ENCODE measurements at regions not wholly inside any gene's neighbourhood (a gene's known extent, or its start where the extent isn't known, plus 50 kb on each side); places are given as distances from the start of the nearest gene placed in this dataset.

GRCh38 chr2:100741880-100742276 is 78.1 kb upstream of the NPAS2 start:
- Mint-ChIP-seq H3K4me1 (ENCODE audit: low read depth) (peaks cover 4% of the 10 kb centered on the region), H3K36me3 (ENCODE audit: low read depth) (no peaks in the 10 kb centered on the region), H3K27me3 (peaks cover 3% of the 10 kb centered on the region), H3K4me3 (no peak overlapping the region), H3K27ac (no peak overlapping the region), H3K9me3 (no peaks in the 10 kb centered on the region)
- ChIA-PET POLR2A (no interaction called here), CTCF (no interaction called here)
- ATAC-seq (no peak), DNase-seq (no peak)
- intact Hi-C loops (cut with micrococcal nuclease), result no loop called here
- TF ChIP-seq CTCF (IDR thresholded peaks at IDR 0.05), result no peak

GRCh38 chr2:100742277-100743254 is 77.4 kb upstream of the NPAS2 start:
- Mint-ChIP-seq H3K4me1 (ENCODE audit: low read depth) (peaks cover 4% of the 10 kb centered on the region), H3K36me3 (ENCODE audit: low read depth) (no peaks in the 10 kb centered on the region), H3K27me3 (peaks cover 3% of the 10 kb centered on the region), H3K4me3 (no peak overlapping the region), H3K9me3 (no peaks in the 10 kb centered on the region), H3K27ac (no peak overlapping the region)
- ATAC-seq (no peak), DNase-seq (no peak)
- ChIA-PET CTCF (no interaction called here), POLR2A (no interaction called here)
- intact Hi-C loops (cut with micrococcal nuclease), result no loop called here
- TF ChIP-seq CTCF (IDR thresholded peaks at IDR 0.05), result no peak

GRCh38 chr2:100743741-100744140 is 76.2 kb upstream of the NPAS2 start:
- Mint-ChIP-seq H3K4me1 (ENCODE audit: low read depth) (peaks cover 12% of the 10 kb centered on the region), H3K27ac (no peak overlapping the region), H3K4me3 (no peak overlapping the region), H3K27me3 (peaks cover 5% of the 10 kb centered on the region), H3K9me3 (no peaks in the 10 kb centered on the region), H3K36me3 (ENCODE audit: low read depth) (no peaks in the 10 kb centered on the region)
- POLR2A ChIA-PET, result no interaction called here
- CTCF ChIA-PET, result no interaction called here
- ATAC-seq (no peak), DNase-seq (no peak)
- TF ChIP-seq CTCF (IDR thresholded peaks at IDR 0.05), result no peak
- intact Hi-C loops (cut with micrococcal nuclease), result no loop called here

GRCh38 chr2:100744184-100744583 is 75.8 kb upstream of the NPAS2 start:
- H3K4me3 Mint-ChIP-seq, result no peak overlapping the region
- ATAC-seq, result no peak
- no peak for TF ChIP-seq CTCF (IDR thresholded peaks at IDR 0.05)
- peaks cover 5% of the 10 kb centered on the region for H3K27me3 Mint-ChIP-seq
- intact Hi-C loops (cut with micrococcal nuclease), result no loop called here
- H3K4me1 Mint-ChIP-seq (ENCODE audit: low read depth), result peaks cover 12% of the 10 kb centered on the region
- no peak overlapping the region for H3K27ac Mint-ChIP-seq
- ChIA-PET CTCF (no interaction called here), POLR2A (no interaction called here)
- DNase-seq, result no peak
- H3K9me3 Mint-ChIP-seq, result no peaks in the 10 kb centered on the region
- no peaks in the 10 kb centered on the region for H3K36me3 Mint-ChIP-seq (ENCODE audit: low read depth)

GRCh38 chr2:100744589-100744988 is 75.3 kb upstream of the NPAS2 start:
- Mint-ChIP-seq H3K36me3 (ENCODE audit: low read depth) (no peaks in the 10 kb centered on the region), H3K27ac (no peak overlapping the region), H3K9me3 (no peaks in the 10 kb centered on the region), H3K27me3 (peaks cover 5% of the 10 kb centered on the region), H3K4me1 (ENCODE audit: low read depth) (peaks cover 12% of the 10 kb centered on the region), H3K4me3 (no peak overlapping the region)
- intact Hi-C loops (cut with micrococcal nuclease), result no loop called here
- ChIA-PET POLR2A (no interaction called here), CTCF (no interaction called here)
- TF ChIP-seq CTCF (IDR thresholded peaks at IDR 0.05), result no peak
- no peak for DNase-seq
- no peak for ATAC-seq

Measured in activated CD8-positive, alpha-beta T cell treated with anti-CD3 and anti-CD28 coated beads for 36 hours (primary cell).